Neuronal stem cell (in vitro differentiated cells): ENCODE measurements at regions not wholly inside any gene's neighbourhood (a gene's known extent, or its start where the extent isn't known, plus 50 kb on each side); places are given as distances from the start of the nearest gene placed in this dataset.

Experiments
- DNase-seq: peaks from one replicate; pipeline ENCODE4 v3.0.0-alpha.2; 2013; ENCODE audit warnings: low spot score
- H2AFZ ChIP-seq: one replicate; pipeline ENCODE4 v1.6.1; 2013; ENCODE audit warnings: mild to moderate bottlenecking, low read length, inconsistent platforms
- H2AK5ac ChIP-seq: 2 replicates; pipeline ENCODE4 v1.6.1; 2013; ENCODE audit warnings: low read depth, mild to moderate bottlenecking, inconsistent platforms, low read length, moderate library complexity, mixed read lengths
- H2BK120ac ChIP-seq: 2 replicates; pipeline ENCODE4 v1.6.1; 2013; ENCODE audit warnings: low read depth, mild to moderate bottlenecking, inconsistent platforms, low read length, moderate library complexity, mixed read lengths
- H2BK12ac ChIP-seq: one replicate; pipeline ENCODE4 v1.6.1; 2013; ENCODE audit warnings: low read length, inconsistent platforms
- H2BK15ac ChIP-seq: 2 replicates; pipeline ENCODE4 v1.6.1; 2013; ENCODE audit warnings: mild to moderate bottlenecking, low read length, inconsistent platforms, mixed read lengths
- H2BK5ac ChIP-seq: one replicate; pipeline ENCODE4 v1.6.1; 2013; ENCODE audit warnings: inconsistent platforms, mild to moderate bottlenecking, low read length, moderate library complexity
- H3K14ac ChIP-seq: one replicate; pipeline ENCODE4 v1.6.1; 2013; ENCODE audit warnings: low read length, inconsistent platforms
- H3K18ac ChIP-seq: 2 replicates; pipeline ENCODE4 v1.6.1; 2013; ENCODE audit warnings: low read length, inconsistent platforms
- H3K23ac ChIP-seq: 2 replicates; pipeline ENCODE4 v1.6.1; 2013; ENCODE audit warnings: low read depth, mild to moderate bottlenecking, mixed read lengths, low read length, inconsistent platforms; ENCODE audit not compliant: poor library complexity
- H3K27ac ChIP-seq: replicated peaks from 3 replicates; pipeline ENCODE4 v1.5.1; 2013; ENCODE audit warnings: low read length, inconsistent platforms
- H3K27me3 ChIP-seq, 3 experiments: 2 replicates each; pipeline ENCODE4 v1.6.1; 2013; ENCODE audit warnings: low read length in 3 of 3, mild to moderate bottlenecking in 2 of 3, inconsistent platforms in 1 of 3, low read depth in 1 of 3, mixed read lengths in 1 of 3, moderate library complexity in 1 of 3; ENCODE audit not compliant: control insufficient read depth in 3 of 3, insufficient read depth in 3 of 3
- H3K36me3 ChIP-seq, 2 donors: replicated peaks in 1 of 2; 2 replicates each; pipeline ENCODE4 v1.6.1; 2013; ENCODE audit warnings: low read length in 2 of 2; ENCODE audit not compliant: control insufficient read depth in 2 of 2, insufficient read depth in 2 of 2
- H3K4ac ChIP-seq: 2 replicates; pipeline ENCODE4 v1.6.1; 2013; ENCODE audit warnings: inconsistent platforms, mild to moderate bottlenecking, low read length, moderate library complexity
- H3K4me1 ChIP-seq, 2 donors: 1 replicate in 1 of 2; 2 replicates in 1 of 2; pipeline ENCODE4 v1.6.1; 2013; ENCODE audit warnings: low read length in 2 of 2, low read depth in 1 of 2; ENCODE audit not compliant: control insufficient read depth in 2 of 2, insufficient read depth in 1 of 2
- H3K4me2 ChIP-seq: one replicate; pipeline ENCODE4 v1.6.1; 2013; ENCODE audit warnings: mild to moderate bottlenecking, low read length, inconsistent platforms; ENCODE audit not compliant: insufficient read depth, poor library complexity, severe bottlenecking
- H3K4me3 ChIP-seq, 2 donors: 2 replicates each; pipeline ENCODE4 v1.5.1; 2013; ENCODE audit warnings: low read length in 2 of 2, mild to moderate bottlenecking in 2 of 2, inconsistent platforms in 1 of 2, moderate library complexity in 1 of 2
- H3K79me1 ChIP-seq: one replicate; pipeline ENCODE4 v1.6.1; 2013; ENCODE audit warnings: low read depth, mild to moderate bottlenecking, inconsistent platforms, low read length, moderate library complexity
- H3K9ac ChIP-seq: one replicate; pipeline ENCODE4 v1.6.1; 2013; ENCODE audit warnings: mild to moderate bottlenecking, low read depth, low read length, inconsistent platforms; ENCODE audit not compliant: poor library complexity
- H3K9me3 ChIP-seq, 2 donors: replicated peaks in 1 of 2; 2 replicates each; pipeline versions ENCODE3 to v1.6.1; 2013; ENCODE audit warnings: low read length in 2 of 2, mild to moderate bottlenecking in 2 of 2, inconsistent platforms in 1 of 2, low read depth in 1 of 2, mixed read lengths in 1 of 2, moderate library complexity in 1 of 2; ENCODE audit not compliant: control insufficient read depth in 2 of 2, insufficient read depth in 1 of 2
- H4K8ac ChIP-seq: one replicate; pipeline ENCODE4 v1.6.1; 2013; ENCODE audit warnings: low read depth, mild to moderate bottlenecking, inconsistent platforms, low read length, moderate library complexity
- H4K91ac ChIP-seq: one replicate; pipeline ENCODE4 v1.6.1; 2013; ENCODE audit warnings: low read length, low read depth, mild to moderate bottlenecking, inconsistent platforms; ENCODE audit not compliant: poor library complexity
- WGBS, 2 donors: extraction: QIAGEN DNeasy Blood & Tissue Kit; methylation state at CpG; one replicate each; pipeline ENCODE4 v1.1.7; 2013; ENCODE audit warnings: missing lambda C conversion rate in 2 of 2, mixed read lengths in 1 of 2; ENCODE audit not compliant: insufficient read length in 2 of 2, insufficient replicate concordance in 1 of 2; ENCODE audit errors: extremely low coverage in 2 of 2; 5-methylcytosine and 5-hydroxymethylcytosine counted together

GRCh38 chr4:41318839-41319530 lies 62.3 kb downstream of the UCHL1 start:
- DNase-seq, result no peak
- no peak overlapping the region for H3K27ac ChIP-seq

GRCh38 chr4:41319553-41319952 lies 62.8 kb downstream of the UCHL1 start:
- Histone ChIP-seq H2BK120ac (no peak overlapping the region), H2AK5ac (no peak overlapping the region), H3K4me2 (no peak overlapping the region), H3K27me3 (peaks cover 0 to 2% (median 0%) of the 10 kb centered on the region in 3 experiments), H2BK5ac (no peak overlapping the region), H3K27ac (no peak overlapping the region), H4K8ac (no peak overlapping the region), H3K79me1 (no peaks in the 10 kb centered on the region), H3K36me3 (no peaks in the 10 kb centered on the region), H3K23ac (no peak overlapping the region), H3K4me3 (no peak overlapping the region), H3K9ac (no peak overlapping the region), H4K91ac (no peak overlapping the region), H3K18ac (no peak overlapping the region), H3K4me1 (peaks cover 2 to 3% of the 10 kb centered on the region in 2 donors), H2AFZ (no peak overlapping the region), H2BK12ac (no peak overlapping the region), H3K4ac (no peak overlapping the region), H2BK15ac (no peak overlapping the region), H3K14ac (no peak overlapping the region), H3K9me3 (peaks cover 0 to 3% of the 10 kb centered on the region in 2 donors)
- DNase-seq, result no peak
- WGBS, 2 donors, result no CpG with 5 or more reads among the region's 5 CpGs

More at GRCh38 chr4:41318839-41319530, 62.3 kb downstream of the UCHL1 start:
- H2BK15ac ChIP-seq, result no peak overlapping the region
- H2BK12ac ChIP-seq, result no peak overlapping the region
- no peak overlapping the region for H4K8ac ChIP-seq
- H3K4me2 ChIP-seq, result no peak overlapping the region
- no peak overlapping the region for H3K4ac ChIP-seq
- no peaks in the 10 kb centered on the region for H3K79me1 ChIP-seq
- H2AK5ac ChIP-seq, result no peak overlapping the region
- no peak overlapping the region for H3K23ac ChIP-seq
- no peaks in the 10 kb centered on the region for H3K36me3 ChIP-seq
- H2BK5ac ChIP-seq, result no peak overlapping the region
- H3K9me3 ChIP-seq, result peaks cover 0 to 3% of the 10 kb centered on the region in 2 donors
- no peak overlapping the region for H2AFZ ChIP-seq
- H3K4me1 ChIP-seq, result peaks cover 2 to 3% of the 10 kb centered on the region in 2 donors
- no CpG with 5 or more reads among the region's 6 CpGs for WGBS, 2 donors
- H4K91ac ChIP-seq, result no peak overlapping the region
- peak overlapping the region; percentile 67 for H3K18ac ChIP-seq
- H3K9ac ChIP-seq, result no peak overlapping the region
- H3K14ac ChIP-seq, result no peak overlapping the region
- no peak overlapping the region for H3K4me3 ChIP-seq
- peaks cover 0 to 2% (median 0%) of the 10 kb centered on the region in 3 experiments for H3K27me3 ChIP-seq
- H2BK120ac ChIP-seq, result no peak overlapping the region

- no peak overlapping the region for H2BK120ac ChIP-seq
- no peak overlapping the region for H3K4ac ChIP-seq
- H2AFZ ChIP-seq, result no peak overlapping the region
- no peak overlapping the region for H2BK12ac ChIP-seq
- H3K14ac ChIP-seq, result no peak overlapping the region
- H3K9me3 ChIP-seq, result peaks cover 0 to 3% of the 10 kb centered on the region in 2 donors
- no peak overlapping the region for H2BK5ac ChIP-seq
- DNase-seq, result no peak
- peaks cover 2 to 3% of the 10 kb centered on the region in 2 donors for H3K4me1 ChIP-seq
- no CpG with 5 or more reads among the region's 1 CpG for WGBS, 2 donors
- H4K8ac ChIP-seq, result no peak overlapping the region
- H3K4me3 ChIP-seq, result no peak overlapping the region
- no peak overlapping the region for H3K27ac ChIP-seq
- no peak overlapping the region for H2BK15ac ChIP-seq
- H3K27me3 ChIP-seq, result peaks cover 0 to 2% (median 0%) of the 10 kb centered on the region in 3 experiments
- H3K4me2 ChIP-seq, result no peak overlapping the region
- H4K91ac ChIP-seq, result no peak overlapping the region
- no peak overlapping the region for H3K18ac ChIP-seq
- H3K36me3 ChIP-seq, result no peaks in the 10 kb centered on the region
- no peak overlapping the region for H3K23ac ChIP-seq
- no peaks in the 10 kb centered on the region for H3K79me1 ChIP-seq
- no peak overlapping the region for H2AK5ac ChIP-seq
- no peak overlapping the region for H3K9ac ChIP-seq
These were observed 63.5 kb downstream of the UCHL1 start for GRCh38 chr4:41320278-41320677.

- Histone ChIP-seq H3K27ac (no peak overlapping the region), H3K79me1 (no peaks in the 10 kb centered on the region)
These were observed 64.1 kb downstream of the UCHL1 start for GRCh38 chr4:41320786-41321185.

More at GRCh38 chr4:41320786-41321185, 64.1 kb downstream of the UCHL1 start:
- DNase-seq, result no peak
- Histone ChIP-seq H3K4me2 (no peak overlapping the region), H3K4me1 (peaks cover 3 to 4% of the 10 kb centered on the region in 2 donors), H2AFZ (no peak overlapping the region), H2AK5ac (no peak overlapping the region), H4K91ac (no peak overlapping the region), H3K4me3 (no peak overlapping the region), H3K27me3 (peaks cover 0 to 2% (median 0%) of the 10 kb centered on the region in 3 experiments), H3K14ac (no peak overlapping the region), H2BK12ac (no peak overlapping the region), H3K9me3 (peaks cover 0 to 3% of the 10 kb centered on the region in 2 donors), H4K8ac (no peak overlapping the region), H3K18ac (no peak overlapping the region), H2BK120ac (no peak overlapping the region), H3K36me3 (no peaks in the 10 kb centered on the region), H3K4ac (no peak overlapping the region), H3K23ac (no peak overlapping the region), H2BK5ac (no peak overlapping the region), H2BK15ac (no peak overlapping the region), H3K9ac (no peak overlapping the region)
- no CpG with 5 or more reads among the region's 1 CpG for WGBS, 2 donors
